Glutamatergic neuron (in vitro differentiated cells): ENCODE measurements at regions not wholly inside any gene's neighbourhood (a gene's known extent, or its start where the extent isn't known, plus 50 kb on each side); places are given as distances from the start of the nearest gene placed in this dataset.
A peak's percentile ranks its signal among the peaks of the same experiment; 100 is the strongest.

ENCODE experiments used
- DNase-seq: peaks from one replicate; pipeline ENCODE4 v3.0.0; 2022
- H3K27ac Mint-ChIP-seq: one replicate; pipeline ENCODE4 v1.8.0; 2020; ENCODE audit warnings: mild to moderate bottlenecking, mixed read lengths, inconsistent platforms; ENCODE audit not compliant: unreplicated experiment
- H3K27me3 Mint-ChIP-seq: one replicate; pipeline ENCODE4 v1.8.0; 2020; ENCODE audit warnings: mild to moderate bottlenecking, moderate library complexity, mixed read lengths, inconsistent platforms; ENCODE audit not compliant: unreplicated experiment
- H3K36me3 Mint-ChIP-seq: one replicate; pipeline ENCODE4 v1.8.0; 2020; ENCODE audit warnings: mild to moderate bottlenecking, mixed read lengths, inconsistent platforms; ENCODE audit not compliant: unreplicated experiment
- H3K4me1 Mint-ChIP-seq: one replicate; pipeline ENCODE4 v1.8.0; 2020; ENCODE audit warnings: mild to moderate bottlenecking, low read depth, mixed read lengths, inconsistent platforms; ENCODE audit not compliant: unreplicated experiment
- H3K4me3 Mint-ChIP-seq: one replicate; pipeline ENCODE4 v1.8.0; 2020; ENCODE audit warnings: mild to moderate bottlenecking, mixed read lengths, inconsistent platforms; ENCODE audit not compliant: unreplicated experiment
- H3K9me3 Mint-ChIP-seq: one replicate; pipeline ENCODE4 v1.8.0; 2020; ENCODE audit warnings: mild to moderate bottlenecking, moderate library complexity, mixed read lengths, inconsistent platforms; ENCODE audit not compliant: unreplicated experiment
- TF ChIP-seq, protein P1 (sequence below): fragments of 200-600 bp; sonication (generic); IDR thresholded peaks from one replicate; pipeline ENCODE4 v1.5.0; 2021; ENCODE audit not compliant: partially characterized antibody, unreplicated experiment

DNA sequence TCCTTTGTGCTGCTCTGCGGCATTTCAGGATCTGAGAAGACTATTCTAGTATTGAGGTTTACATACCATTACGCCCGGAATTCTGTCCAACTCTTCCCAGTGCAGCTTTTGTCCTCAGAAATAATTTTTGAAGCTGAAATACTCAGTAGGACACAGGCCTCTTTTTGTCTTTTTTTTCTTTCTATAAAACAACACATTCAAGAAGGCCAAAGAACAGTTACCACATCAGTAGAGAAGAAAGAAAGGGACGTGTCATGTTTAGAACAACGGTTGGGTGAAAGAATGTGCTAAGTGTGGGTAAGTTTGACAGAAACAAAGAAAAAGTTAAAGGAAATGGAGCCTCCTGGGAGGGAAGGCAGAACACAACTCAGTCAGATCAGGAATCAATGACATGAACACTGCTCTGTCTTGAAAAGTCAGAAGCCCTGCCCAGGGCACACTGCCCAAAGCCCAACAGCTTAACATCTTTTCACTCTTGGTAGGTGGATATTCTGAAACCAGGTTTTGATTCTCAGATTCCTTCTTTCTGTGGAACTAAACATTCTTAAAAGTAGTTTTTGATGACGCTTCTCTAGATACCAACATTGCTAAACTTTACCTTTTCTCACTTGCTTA, 198.6 kb upstream of the CWC22 start:
- no peak overlapping the region for H3K4me3 Mint-ChIP-seq
- TF ChIP-seq, protein P1, sequence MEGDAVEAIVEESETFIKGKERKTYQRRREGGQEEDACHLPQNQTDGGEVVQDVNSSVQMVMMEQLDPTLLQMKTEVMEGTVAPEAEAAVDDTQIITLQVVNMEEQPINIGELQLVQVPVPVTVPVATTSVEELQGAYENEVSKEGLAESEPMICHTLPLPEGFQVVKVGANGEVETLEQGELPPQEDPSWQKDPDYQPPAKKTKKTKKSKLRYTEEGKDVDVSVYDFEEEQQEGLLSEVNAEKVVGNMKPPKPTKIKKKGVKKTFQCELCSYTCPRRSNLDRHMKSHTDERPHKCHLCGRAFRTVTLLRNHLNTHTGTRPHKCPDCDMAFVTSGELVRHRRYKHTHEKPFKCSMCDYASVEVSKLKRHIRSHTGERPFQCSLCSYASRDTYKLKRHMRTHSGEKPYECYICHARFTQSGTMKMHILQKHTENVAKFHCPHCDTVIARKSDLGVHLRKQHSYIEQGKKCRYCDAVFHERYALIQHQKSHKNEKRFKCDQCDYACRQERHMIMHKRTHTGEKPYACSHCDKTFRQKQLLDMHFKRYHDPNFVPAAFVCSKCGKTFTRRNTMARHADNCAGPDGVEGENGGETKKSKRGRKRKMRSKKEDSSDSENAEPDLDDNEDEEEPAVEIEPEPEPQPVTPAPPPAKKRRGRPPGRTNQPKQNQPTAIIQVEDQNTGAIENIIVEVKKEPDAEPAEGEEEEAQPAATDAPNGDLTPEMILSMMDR: no peak
- no peak for DNase-seq
- H3K36me3 Mint-ChIP-seq: no peaks in the 10 kb centered on the region
- no peaks in the 10 kb centered on the region for H3K9me3 Mint-ChIP-seq
- H3K27ac Mint-ChIP-seq: no peak overlapping the region
- no peaks in the 10 kb centered on the region for H3K27me3 Mint-ChIP-seq
- H3K4me1 Mint-ChIP-seq: peaks cover 12% of the 10 kb centered on the region

DNA sequence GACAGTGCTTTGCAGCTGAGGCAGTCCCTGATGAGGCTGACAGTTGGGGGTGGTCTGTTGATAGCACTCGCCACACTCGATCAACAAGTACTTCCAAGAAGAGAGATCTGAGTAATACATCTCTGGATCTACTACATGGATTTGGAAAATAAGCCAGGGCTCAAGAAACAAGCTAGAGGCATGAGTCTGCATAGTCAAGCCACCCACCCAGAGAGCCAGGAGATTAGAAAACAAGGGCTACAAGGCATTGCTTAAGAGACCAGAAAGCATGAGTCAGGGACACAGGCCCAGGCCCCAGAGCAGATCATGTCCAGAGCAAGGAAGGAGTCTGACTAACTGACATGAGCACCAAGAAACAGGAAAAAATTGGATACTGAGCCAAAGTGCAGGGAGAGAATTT, 196.9 kb upstream of the CWC22 start:
- TF ChIP-seq, protein P1: no peak
- no peak overlapping the region for H3K4me3 Mint-ChIP-seq
- no peak for DNase-seq

DNA sequence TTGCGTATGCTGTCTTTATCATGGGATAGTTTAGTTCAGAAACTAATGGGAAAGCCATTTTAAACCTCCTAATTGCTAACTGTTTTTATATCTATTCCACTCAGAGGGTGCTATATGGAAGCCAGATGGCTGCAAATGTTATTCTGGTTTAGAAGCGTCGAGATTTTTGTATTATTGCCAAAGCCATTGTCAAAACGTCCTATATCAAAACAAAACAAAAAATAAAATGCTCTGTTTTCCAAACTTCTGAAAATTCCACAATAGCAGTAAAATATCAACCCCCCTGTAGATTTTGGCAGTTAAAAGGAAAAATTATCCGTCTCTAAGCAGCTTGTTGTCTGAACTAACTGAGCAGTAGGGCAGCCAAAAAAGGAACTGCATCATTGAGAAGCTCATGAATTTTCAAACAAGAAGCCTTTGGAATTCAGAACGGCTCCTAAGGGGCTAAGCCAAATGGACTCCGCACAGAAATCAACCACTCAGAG, 195.4 kb upstream of the CWC22 start:
- Mint-ChIP-seq H3K4me3 (peak overlapping the region; percentile 27), H3K27ac (peak overlapping the region; percentile 19), H3K4me1 (peaks cover 12% of the 10 kb centered on the region), H3K9me3 (no peaks in the 10 kb centered on the region), H3K36me3 (no peaks in the 10 kb centered on the region), H3K27me3 (no peaks in the 10 kb centered on the region)
- DNase-seq: no peak
- TF ChIP-seq, protein P1: no peak

More for the DNA sequence above, 196.9 kb upstream of the CWC22 start:
- peaks cover 12% of the 10 kb centered on the region for H3K4me1 Mint-ChIP-seq
- H3K9me3 Mint-ChIP-seq: no peaks in the 10 kb centered on the region
- H3K27ac Mint-ChIP-seq: no peak overlapping the region
- no peaks in the 10 kb centered on the region for H3K27me3 Mint-ChIP-seq
- H3K36me3 Mint-ChIP-seq: no peaks in the 10 kb centered on the region

DNA sequence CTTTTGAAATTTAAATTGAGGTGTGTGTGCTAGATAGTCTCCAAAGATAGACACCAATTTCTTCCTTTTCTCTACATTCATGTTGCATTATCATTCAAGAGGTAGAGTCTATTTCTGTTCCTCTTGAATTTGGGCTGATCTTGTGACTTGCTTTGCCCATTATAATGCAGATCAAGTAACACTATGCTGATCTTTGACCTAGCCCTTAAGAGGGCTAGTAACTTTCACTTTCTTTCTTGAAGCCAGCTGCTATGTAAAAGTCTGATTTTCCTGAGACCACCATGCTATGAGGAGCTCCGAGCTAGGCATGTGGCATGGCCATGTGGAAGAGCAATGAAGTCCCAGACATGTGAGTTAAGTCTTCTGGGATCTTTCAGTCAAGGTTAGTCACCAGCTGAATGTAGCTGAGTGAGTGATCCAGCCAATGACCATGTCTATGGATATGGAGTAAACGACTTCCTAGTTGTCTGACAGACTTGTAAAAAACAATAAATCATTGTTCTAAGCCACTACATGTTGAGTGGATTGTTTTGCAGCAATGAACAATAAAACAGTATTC, 189.4 kb upstream of the CWC22 start:
- H3K27me3 Mint-ChIP-seq: no peaks in the 10 kb centered on the region
- no peaks in the 10 kb centered on the region for H3K36me3 Mint-ChIP-seq
- peaks cover 3% of the 10 kb centered on the region for H3K4me1 Mint-ChIP-seq
- DNase-seq: no peak
- no peak overlapping the region for H3K4me3 Mint-ChIP-seq
- TF ChIP-seq, protein P1: no peak
- H3K9me3 Mint-ChIP-seq: no peaks in the 10 kb centered on the region
- H3K27ac Mint-ChIP-seq: no peak overlapping the region

DNA sequence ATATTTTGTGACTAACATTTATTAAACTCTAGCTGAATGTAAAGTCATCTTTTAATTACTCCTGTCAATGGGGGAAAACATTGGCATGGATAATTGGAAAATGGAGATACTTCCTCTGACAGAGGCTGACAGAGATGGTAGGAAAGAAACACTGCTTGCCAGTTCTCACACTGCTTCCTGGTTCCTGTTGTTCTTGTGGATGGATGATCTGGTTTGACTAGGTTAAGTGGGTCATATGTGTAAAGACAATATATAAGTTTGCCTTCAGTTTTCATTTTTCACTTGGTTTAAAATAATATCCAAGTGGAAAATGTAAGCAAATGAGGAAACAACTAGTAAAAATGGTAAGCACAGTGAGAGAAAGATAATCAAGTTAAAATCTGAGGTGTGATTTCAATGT, 188.8 kb upstream of the CWC22 start:
- H3K9me3 Mint-ChIP-seq: no peaks in the 10 kb centered on the region
- no peaks in the 10 kb centered on the region for H3K27me3 Mint-ChIP-seq
- no peak overlapping the region for H3K4me3 Mint-ChIP-seq
- H3K27ac Mint-ChIP-seq: no peak overlapping the region
- TF ChIP-seq, protein P1: no peak
- no peaks in the 10 kb centered on the region for H3K36me3 Mint-ChIP-seq
- H3K4me1 Mint-ChIP-seq: peaks cover 2% of the 10 kb centered on the region
- DNase-seq: no peak
